IMR-90 (cell line): ENCODE measurements at regions not wholly inside any gene's neighbourhood (a gene's known extent, or its start where the extent isn't known, plus 50 kb on each side); places are given as distances from the start of the nearest gene placed in this dataset.

Experiments used
- FOS ChIP-seq: fragments of 150-350 bp; IDR thresholded peaks from 2 replicates; pipeline ENCODE4 v1.6.1; 2016; ENCODE audit warnings: low read depth, low read length
- MAFK ChIP-seq: IDR thresholded peaks from 2 replicates; pipeline ENCODE4 v1.6.1; 2012; ENCODE audit warnings: low read depth, low read length, improper control_type of control experiment
- NFE2L2 ChIP-seq: fragments of 150-350 bp; IDR thresholded peaks from 2 replicates; pipeline ENCODE4 v1.6.1; 2016; ENCODE audit warnings: low read depth, mild to moderate bottlenecking, low read length
- POLR2A ChIP-seq: IDR thresholded peaks from 2 replicates; pipeline ENCODE4 v1.6.1; 2012; ENCODE audit warnings: mild to moderate bottlenecking, low read depth, low read length
- RAD21 ChIP-seq: IDR thresholded peaks from 2 replicates; pipeline ENCODE4 v1.6.1; 2012; ENCODE audit warnings: low read length, improper control_type of control experiment
- SMC3 ChIP-seq: fragments of 150-350 bp; IDR thresholded peaks from 2 replicates; pipeline ENCODE4 v1.6.1; 2016; ENCODE audit warnings: low read depth, mild to moderate bottlenecking, antibody characterized with exemption, low read length, moderate library complexity
- TF ChIP-seq, protein P1 (sequence below): conservative IDR thresholded peaks from 2 replicates; pipeline ENCODE4 v1.5.1; 2012; ENCODE audit warnings: mild to moderate bottlenecking, low read depth, low read length, improper control_type of control experiment
- TF ChIP-seq, protein P2 (sequence below): fragments of 150-350 bp; IDR thresholded peaks from 2 replicates; pipeline ENCODE4 v1.6.1; 2017; ENCODE audit warnings: mild to moderate bottlenecking, antibody characterized with exemption, low read length, low read depth

DNA sequence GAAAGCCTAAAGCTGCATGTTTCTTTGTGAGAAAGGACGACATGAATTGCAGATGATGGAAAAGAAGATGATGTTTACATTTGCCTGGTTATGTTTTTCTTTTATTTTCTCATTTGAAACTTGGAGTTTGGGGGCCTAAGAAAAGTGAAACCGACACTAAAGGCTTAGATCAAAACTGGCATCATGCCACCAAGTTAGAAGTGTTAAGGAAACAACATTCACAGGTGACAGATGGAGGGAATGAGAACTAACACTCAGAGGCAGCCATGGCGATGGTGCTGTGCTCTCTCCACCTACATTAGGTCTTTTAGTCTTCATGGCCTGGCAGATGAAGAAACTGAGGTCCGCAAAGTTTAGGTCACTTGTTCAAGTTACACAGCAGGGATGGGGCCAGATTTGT is 923.6 kb downstream of the TUSC7 start:
- TF ChIP-seq, protein P1, sequence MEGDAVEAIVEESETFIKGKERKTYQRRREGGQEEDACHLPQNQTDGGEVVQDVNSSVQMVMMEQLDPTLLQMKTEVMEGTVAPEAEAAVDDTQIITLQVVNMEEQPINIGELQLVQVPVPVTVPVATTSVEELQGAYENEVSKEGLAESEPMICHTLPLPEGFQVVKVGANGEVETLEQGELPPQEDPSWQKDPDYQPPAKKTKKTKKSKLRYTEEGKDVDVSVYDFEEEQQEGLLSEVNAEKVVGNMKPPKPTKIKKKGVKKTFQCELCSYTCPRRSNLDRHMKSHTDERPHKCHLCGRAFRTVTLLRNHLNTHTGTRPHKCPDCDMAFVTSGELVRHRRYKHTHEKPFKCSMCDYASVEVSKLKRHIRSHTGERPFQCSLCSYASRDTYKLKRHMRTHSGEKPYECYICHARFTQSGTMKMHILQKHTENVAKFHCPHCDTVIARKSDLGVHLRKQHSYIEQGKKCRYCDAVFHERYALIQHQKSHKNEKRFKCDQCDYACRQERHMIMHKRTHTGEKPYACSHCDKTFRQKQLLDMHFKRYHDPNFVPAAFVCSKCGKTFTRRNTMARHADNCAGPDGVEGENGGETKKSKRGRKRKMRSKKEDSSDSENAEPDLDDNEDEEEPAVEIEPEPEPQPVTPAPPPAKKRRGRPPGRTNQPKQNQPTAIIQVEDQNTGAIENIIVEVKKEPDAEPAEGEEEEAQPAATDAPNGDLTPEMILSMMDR: no peak
- TF ChIP-seq POLR2A (no peak), FOS (no peak), SMC3 (no peak), RAD21 (no peak), MAFK (no peak), NFE2L2 (no peak)
- TF ChIP-seq, protein P2, sequence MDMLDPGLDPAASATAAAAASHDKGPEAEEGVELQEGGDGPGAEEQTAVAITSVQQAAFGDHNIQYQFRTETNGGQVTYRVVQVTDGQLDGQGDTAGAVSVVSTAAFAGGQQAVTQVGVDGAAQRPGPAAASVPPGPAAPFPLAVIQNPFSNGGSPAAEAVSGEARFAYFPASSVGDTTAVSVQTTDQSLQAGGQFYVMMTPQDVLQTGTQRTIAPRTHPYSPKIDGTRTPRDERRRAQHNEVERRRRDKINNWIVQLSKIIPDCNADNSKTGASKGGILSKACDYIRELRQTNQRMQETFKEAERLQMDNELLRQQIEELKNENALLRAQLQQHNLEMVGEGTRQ: no peak
